Lower leg skin (tissue), 4 donors: ENCODE measurements at regions not wholly inside any gene's neighbourhood (a gene's known extent, or its start where the extent isn't known, plus 50 kb on each side); places are given as distances from the start of the nearest gene placed in this dataset.

ENCODE experiments used
- DNase-seq, 2 donors: peaks; one replicate each; pipeline ENCODE4 v3.0.0-alpha.2; 2019; ENCODE audit warnings: low spot score in 2 of 2
- H3K4me3 ChIP-seq: fragments of 200-600 bp; sonication (generic); 2 replicates; pipeline ENCODE4 v1.5.1; 2017; ENCODE audit warnings: mild to moderate bottlenecking, low read depth; ENCODE audit not compliant: poor library complexity, severe bottlenecking
- CTCF ChIP-seq, 3 donors: fragments of 450-650 bp; IDR thresholded peaks; one replicate each; pipeline ENCODE4 v1.5.1; 2016; ENCODE audit warnings: antibody characterized with exemption in 3 of 3, mild to moderate bottlenecking in 3 of 3, moderate library complexity in 2 of 3
- POLR2A ChIP-seq, 2 donors: fragments of 450-650 bp; IDR thresholded peaks; one replicate each; pipeline ENCODE4 v1.6.1; 2016 to 2017; ENCODE audit warnings: antibody characterized with exemption in 2 of 2, mild to moderate bottlenecking in 1 of 2, moderate library complexity in 1 of 2
- WGBS, 2 donors: methylation state at CpG; one replicate each; pipeline ENCODE4 v1.1.5; 2018; 5-methylcytosine and 5-hydroxymethylcytosine counted together
- intact Hi-C: fragments of 100-400 bp; cut with DNase I; formaldehyde crosslinking; loops from one replicate; pipeline ENCODE4 v1.15.0; 2023; ENCODE audit warnings: low total_unique reads

GRCh38 chr9:108134486-108135128, 645.0 kb upstream of the KLF4 start:
- intact Hi-C loops = no loop called here
- no peak for DNase-seq
- WGBS, 2 donors = 84 to 86% methylated on average over 4 of the region's 4 CpGs
- TF ChIP-seq CTCF (IDR thresholded peaks at IDR 0.05) = no peak
- no peak for TF ChIP-seq POLR2A (IDR thresholded peaks at IDR 0.05)
- no peak overlapping the region for H3K4me3 ChIP-seq

GRCh38 chr9:108133680-108134079, 644.1 kb upstream of the KLF4 start:
- TF ChIP-seq CTCF (IDR thresholded peaks at IDR 0.05) (no peak), POLR2A (IDR thresholded peaks at IDR 0.05) (no peak)
- intact Hi-C loops = no loop called here
- no peak overlapping the region for H3K4me3 ChIP-seq
- no peak for DNase-seq
- 64% methylated on average over 3 of the region's 3 CpGs for WGBS, 2 donors

DNA sequence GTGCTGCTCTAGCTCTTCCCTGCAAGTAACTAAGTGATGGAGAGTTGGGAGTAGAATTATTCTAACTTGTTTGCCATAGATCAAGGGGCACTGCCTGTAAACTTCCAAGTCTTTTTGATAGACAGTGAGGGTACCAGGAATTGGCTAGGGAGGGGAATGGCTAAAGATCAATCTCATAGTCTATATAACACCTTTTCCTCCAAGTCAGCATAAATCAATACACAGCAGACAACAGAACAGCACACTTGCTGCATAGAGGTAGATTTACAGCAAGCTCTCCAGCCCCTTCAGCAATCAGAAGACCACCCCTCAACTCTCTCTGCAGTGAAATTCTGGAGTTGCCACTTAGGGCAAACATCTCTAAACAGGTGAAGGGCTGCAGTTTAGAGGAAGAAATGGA, 643.5 kb upstream of the KLF4 start:
- TF ChIP-seq CTCF (IDR thresholded peaks at IDR 0.05) = no peak
- TF ChIP-seq POLR2A (IDR thresholded peaks at IDR 0.05) = no peak
- DNase-seq = no peak
- no peak overlapping the region for H3K4me3 ChIP-seq
- intact Hi-C loops = no loop called here

DNA sequence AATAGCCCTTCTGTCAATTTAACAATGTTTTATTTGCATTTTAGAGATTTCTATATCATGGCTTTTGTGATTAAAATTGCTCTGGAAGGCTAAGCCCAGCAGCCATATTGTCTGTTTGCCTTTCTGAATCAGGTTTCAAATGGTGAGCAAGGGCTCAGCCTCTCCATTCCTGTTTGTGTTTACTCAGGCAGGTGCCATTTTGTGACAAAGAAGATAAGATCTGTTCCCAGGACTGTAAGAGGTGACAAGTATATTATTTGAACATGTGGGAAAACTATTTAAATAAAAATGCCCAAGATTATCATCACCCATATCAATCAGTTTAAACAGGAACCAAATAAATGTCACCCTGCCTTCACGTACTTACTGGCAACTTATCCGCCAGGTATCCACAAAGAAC, 641.3 kb upstream of the KLF4 start:
- 78 to 94% methylated on average over 2 of the region's 2 CpGs for WGBS, 2 donors
- intact Hi-C loops = no loop called here
- TF ChIP-seq POLR2A (IDR thresholded peaks at IDR 0.05) (no peak), CTCF (IDR thresholded peaks at IDR 0.05) (no peak)
- H3K4me3 ChIP-seq = no peak overlapping the region
- DNase-seq = no peak

DNA sequence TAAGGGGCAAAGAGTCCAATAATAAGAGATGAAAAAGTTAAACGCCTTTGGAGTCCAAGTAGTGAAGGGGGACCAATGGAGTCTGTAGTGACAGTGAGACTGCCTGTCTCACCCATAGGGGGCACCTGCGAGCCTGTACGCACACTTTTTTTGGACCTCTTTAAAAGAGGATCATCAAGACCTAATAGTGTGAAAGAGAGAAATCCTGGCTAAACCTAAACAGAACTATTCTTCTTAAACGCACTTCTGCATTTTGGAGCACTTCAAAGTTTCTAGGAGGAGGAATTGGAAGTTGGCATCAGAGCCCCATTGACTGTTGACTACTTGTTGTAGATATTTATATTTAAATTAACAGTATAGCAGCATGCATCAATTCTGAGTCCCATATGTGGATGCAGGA, 636.1 kb upstream of the KLF4 start:
- no peak for TF ChIP-seq CTCF (IDR thresholded peaks at IDR 0.05)
- TF ChIP-seq POLR2A (IDR thresholded peaks at IDR 0.05) = no peak
- DNase-seq = no peak
- H3K4me3 ChIP-seq = no peak overlapping the region
- 87 to 91% methylated on average over 4 of the region's 4 CpGs for WGBS, 2 donors
- intact Hi-C loops = no loop called here

- TF ChIP-seq CTCF (IDR thresholded peaks at IDR 0.05) (no peak), POLR2A (IDR thresholded peaks at IDR 0.05) (no peak)
- intact Hi-C loops = no loop called here
- 76 to 83% methylated on average over 11 of the region's 11 CpGs for WGBS, 2 donors
- no peak for DNase-seq
- H3K4me3 ChIP-seq = no peak overlapping the region
Measured at GRCh38 chr9:108119530-108120113, 630.1 kb upstream of the KLF4 start.
